ENCODE measurements at regions not wholly inside any gene's neighbourhood (a gene's known extent, or its start where the extent isn't known, plus 50 kb on each side); places are given as distances from the start of the nearest gene placed in this dataset.
"Not testable (repeated sequence)": the region's sequence is repeated elsewhere in the genome, so short reads cannot be mapped to it uniquely, and the experiment has no call there.

DNA sequence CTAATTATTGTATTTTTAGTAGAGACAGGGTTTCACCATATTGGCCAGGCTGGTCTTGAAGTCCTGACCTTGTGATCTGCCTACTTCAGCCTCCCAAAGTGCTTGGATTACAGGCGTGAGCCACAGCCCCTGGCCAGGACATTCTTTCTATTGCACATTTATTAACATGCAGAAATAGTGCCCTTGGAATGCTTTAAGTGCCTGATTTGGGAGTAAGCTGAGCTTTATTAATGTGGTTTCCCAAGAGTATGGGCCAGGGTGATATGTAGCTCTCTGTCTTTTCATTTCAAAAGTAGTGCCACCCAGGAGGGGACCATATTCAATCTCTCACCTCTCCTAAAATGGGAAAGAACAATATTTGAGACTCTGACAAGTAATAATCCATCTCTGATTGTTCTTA, 970.7 kb downstream of the KCNMA1 start:
- no peak for DNase-seq

DNA sequence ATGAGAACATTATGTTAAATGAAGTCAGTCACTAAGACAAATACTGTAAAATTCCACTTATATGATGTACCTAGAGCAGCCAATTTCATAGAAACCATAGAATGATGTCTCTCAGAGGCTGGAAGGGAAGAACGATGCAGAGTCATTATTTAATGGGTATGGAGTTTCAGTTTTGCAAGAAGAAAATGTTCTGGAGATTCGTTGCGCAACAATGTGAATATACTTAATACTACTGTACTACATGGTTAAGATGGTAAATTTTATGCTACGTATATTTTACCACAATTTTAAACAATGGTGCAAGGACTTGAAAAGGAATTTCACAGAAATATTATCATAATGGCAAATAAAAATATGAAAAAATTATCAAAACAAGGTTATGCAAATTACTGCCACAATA, 972.6 kb downstream of the KCNMA1 start:
- no peak for DNase-seq

DNA sequence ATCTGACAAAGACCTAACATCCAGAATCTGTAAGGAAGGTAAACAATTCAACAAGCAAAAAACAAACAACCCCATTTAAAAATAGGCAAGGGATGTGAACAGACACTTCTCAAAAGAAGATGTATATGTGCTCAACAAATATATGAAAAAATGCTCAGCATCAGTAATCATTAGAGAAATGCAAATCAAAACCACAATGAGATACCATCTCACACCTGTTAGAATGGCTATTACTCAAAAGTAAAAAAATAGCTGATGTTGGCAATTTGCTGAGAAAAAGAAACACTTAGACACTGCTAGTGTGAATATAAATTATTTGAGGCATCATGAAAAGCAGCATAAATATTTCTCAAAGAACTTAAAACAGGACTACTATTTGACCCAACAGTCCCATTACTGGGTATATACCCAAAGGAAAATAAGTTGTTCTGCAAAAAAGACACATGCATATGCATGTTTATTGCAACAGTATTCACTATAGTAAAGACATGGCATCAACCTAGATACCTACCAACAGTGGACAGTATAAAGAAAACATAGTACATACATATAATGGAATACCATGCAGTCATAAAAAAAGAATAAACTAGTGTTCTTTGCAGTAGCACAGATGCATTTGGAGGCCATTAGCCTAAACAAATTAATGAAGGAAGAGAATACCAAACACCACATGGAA, 980.1 kb downstream of the KCNMA1 start:
- no peak for DNase-seq

DNA sequence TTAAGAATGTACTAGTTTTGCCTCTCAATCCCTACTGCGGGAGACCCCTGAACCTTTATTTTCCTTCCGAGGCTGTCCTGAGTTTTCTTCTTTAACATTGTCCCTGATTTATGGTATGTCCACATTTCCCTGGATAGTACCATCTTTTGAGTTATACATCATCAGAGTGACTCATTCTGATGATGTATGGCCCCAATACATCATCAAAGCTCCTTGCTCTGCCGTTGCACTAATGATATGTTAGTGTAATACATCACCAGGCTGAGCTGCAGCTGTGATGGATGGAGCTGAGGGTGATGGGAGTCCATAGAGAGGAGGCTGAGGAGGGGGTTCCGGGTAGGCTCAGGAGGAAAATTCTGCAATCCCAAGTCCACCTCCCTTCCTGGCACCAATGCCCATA, 986.5 kb downstream of the KCNMA1 start:
- DNase-seq: no peak

DNA sequence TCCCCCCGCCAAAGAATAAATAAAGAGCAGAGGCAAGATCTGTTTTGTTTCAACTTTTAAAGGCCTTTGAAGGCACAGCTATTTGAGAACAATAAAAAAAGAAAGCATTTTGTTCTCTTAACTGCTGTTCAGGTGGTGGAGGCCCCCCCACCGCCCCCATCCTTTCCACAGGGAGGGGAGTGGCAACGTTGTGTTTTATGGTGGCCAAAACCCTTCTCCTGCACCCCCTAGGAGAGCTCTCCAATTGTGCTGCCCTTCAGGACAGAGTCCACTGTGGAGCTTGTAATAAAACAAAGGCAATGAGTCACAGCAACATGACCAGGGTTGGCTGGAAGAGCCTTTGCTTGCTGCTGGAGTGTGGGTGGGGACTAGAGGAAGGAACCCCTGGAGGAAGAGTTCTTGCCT, 987.9 kb downstream of the KCNMA1 start:
- DNase-seq: no peak

DNA sequence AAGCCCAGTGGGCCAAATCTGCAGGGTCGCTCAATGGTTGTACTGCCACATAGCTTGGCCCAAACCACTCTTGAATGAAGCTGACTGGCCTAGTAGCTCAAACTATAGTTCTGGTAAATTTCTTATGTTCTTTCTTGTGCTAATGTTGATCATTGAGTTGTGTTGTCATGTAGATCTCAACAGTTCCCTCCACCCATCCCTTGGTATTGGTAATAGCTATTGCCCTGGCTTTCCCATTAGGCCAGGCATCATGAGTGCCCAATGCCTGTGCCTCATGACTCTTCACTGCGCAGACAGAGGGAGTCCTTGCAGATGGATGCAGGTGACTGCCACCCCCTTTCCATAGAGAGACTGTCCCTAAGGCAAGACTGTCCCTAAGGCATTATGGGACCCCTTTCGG, 988.4 kb downstream of the KCNMA1 start:
- DNase-seq: no peak

DNA sequence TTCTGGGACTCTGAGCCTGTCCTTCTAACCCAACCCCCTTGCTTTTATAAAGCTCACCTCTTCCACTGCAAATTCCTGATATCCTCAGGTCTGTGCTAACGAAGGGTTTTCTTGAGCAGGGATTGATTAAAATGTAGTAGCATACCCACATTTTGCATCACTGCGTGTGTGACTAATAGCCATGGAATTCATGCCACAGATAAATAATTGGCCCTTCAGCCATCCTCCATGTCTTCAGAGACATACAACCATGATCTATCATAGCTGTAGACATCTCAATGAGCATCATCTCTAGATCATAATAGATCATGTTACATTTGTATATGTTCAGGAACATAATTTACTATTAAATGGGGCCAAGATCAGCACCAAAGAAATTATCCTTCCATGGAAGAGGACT, 990.3 kb downstream of the KCNMA1 start:
- DNase-seq: no peak

DNA sequence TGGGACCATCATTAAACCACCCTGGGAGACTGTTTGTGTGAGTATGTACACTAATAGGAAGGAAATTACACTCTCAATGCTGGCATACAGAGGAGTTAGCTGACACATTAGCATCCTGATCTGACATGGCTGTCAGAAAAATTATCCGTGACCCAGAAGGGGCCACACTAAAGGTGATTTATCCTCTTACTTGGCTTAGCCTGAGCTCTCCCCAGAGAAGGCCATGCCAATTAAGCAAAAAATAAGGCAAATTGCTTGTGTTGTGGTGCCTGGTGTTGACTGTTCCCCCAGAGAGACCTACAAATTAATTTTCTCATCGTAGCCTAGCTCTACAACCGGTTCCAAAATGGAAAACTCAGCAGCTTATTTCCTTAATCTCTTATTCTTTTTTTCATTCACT, 992.3 kb downstream of the KCNMA1 start:
- DNase-seq: no peak

DNA sequence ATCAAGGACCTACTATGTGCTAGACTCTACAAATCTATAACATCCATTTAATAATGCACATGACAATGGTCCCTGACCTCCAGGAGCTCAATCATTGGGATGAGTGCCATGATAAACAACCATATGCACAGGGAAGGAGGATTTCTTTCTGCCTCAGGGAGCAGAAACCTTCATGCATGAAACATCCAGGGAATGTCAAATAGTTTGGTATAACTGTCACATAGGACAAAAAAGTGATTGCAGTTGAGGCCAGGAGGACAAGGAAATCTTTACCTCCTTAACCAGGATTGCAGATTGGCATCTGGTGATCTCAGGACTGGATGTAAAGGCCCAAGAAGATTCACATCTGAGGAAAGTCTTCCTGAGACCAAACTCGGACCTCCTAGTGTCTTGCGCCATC, 993.1 kb downstream of the KCNMA1 start:
- DNase-seq: no peak

DNA sequence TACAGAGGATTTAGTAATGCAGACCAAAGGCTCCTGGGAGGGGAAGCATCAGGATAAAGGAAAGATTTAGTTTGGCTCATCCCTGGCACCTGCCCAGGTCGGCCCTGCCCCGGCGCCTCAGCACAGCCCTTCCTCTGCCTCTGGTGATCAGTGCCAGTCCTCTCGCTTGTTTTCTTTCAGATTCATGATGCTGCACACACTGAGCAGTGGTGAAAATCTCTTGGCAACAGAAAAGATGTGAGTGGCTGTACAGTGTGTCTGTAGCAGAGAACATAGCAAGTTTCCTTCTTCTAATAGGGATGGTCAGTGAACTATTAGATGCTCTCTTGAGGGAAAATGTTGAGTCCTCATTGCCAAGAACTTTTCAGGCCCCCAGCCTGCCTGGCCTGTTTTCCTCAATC, 994.1 kb downstream of the KCNMA1 start:
- DNase-seq: no peak

DNA sequence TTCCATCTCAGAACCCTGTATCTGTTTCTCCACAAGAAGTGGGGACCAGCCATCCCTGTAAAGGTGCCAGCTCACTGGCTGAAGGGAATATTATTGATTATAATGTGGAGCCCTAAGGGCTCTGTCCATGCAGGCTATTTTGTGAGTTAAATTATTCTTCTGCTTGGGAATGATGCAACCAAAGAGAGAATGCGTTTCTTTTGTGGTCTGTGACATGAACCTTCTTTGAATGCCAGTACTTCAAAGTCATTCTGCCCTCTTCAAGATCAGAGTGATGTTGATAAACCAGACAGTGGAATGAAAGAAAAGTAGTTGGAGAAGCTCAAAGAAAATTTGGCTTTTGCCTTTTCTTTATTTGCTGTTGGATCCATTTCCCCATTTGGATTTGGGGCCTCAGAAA, 995.2 kb downstream of the KCNMA1 start:
- no peak for DNase-seq

DNA sequence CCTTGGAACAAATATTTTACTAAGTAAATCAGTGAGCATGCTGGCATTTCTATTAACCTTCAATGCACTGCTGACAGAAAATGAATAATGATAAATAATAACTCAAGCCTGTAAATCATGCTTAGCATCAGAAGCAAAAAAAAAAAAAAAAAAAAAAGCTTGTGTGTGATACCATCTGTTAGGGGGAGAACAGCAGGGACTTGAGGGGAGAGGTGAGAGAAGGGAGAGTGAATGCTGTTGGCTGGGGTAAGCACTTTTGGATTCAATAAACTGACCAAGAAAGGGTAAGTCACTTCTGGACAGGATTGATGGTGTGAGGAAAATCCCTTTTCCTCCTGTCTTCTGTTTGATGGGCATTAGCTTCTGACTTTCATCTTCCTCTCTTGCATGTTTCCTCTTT, 996.4 kb downstream of the KCNMA1 start:
- DNase-seq: no peak

DNA sequence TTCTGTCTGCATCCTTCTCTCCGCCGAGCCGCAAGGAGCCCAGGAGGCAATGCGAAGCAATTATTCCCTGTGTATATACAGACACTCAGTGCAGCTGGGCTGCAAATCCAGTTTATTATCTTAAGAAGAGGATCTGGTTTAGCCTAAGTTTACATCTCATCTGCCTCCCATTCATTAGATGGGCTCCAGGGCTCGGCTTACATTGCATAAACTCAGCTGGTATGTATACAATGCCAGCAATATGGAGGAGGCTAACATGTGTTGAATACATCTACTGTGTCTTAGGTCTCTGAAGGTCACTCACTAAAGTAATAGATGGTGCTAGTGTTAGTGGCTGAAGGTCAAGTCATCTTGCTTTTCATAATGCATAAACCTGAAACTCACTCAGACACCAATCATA, 996.8 kb downstream of the KCNMA1 start:
- no peak for DNase-seq

DNA sequence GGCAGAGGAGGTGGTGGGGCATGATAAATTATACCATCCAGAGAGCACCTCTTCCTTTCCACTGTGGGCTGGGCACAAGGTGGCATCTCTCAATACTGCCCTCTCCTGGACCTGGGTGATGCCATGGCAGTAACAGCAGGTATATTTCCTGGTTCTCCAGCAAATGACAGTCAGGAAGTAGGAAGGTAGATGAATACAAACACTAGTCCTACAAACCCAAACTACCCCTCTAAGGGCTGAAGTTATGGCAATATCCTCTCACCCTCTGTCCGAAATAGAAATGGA, 1004.9 kb downstream of the KCNMA1 start:
- no peak for DNase-seq

DNA sequence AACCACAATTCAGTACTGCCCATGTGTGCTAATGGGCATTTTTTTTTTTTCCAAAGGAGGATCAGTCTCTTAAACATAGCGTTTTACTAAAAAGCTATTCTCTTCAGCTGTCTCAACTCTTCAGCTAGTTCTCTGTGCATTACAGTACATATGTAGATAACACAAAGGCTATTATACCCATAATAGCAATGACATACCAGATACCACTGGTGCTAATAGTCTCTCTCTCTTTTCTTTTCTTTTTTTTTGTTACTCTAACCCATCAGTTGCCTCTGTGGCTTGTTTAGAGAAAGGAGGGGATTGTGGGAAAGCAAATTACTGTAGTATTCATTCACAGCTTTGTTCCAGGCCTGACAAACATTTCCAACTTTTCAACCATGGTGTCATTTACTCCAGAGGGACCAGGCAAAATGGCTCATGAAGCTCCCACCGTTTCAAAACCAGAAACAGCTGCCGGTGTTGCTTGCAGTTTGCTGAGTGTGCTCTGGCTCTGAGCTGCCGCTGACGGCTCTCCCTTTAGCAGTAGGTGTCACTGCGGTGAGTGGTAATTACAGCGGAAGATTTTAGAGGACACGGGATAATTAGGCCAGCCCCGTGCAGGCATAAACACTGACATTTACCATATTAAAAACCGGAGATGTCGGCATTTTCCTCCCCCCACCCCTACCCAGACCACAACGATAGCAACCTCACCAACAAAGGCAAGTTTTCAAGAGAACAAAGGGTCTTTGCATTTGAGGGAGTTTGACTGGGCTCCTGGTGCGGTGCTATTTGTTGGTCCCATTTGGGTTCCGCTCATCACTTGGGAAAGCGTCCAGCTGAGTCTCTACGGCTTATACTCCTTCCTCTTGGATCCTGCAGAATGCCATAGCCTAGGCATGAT, 1005.5 kb downstream of the KCNMA1 start:
- DNase-seq: no peak

DNA sequence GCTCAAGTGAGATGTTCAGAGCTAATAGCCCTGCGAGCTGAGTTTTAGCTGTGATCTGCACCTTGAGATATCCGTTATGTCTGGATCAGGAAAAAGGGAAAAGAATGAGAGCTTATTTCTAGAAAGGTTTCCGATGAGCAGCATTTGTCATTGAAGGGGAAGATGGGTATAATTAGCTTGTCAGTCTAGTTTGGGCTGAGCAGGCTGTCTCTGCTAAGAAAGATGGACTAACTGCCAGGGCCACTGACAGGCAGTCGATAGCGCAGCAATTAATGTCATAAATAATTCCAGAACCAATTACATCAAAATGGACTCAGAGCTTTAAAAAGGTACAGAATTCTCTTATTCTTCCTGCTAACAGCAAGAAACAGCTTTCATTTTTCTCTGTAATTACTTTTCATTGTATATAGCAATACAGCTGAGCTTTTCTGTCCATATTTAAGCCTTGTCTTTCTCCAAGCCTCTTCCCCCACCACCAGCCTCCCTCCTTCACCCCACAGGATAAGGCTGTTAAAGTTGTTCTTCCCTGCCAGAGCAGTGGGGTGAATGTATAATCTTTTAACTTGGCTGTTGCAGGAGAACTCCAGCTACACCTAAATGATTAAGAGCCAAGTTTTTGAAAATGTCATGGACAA, 1006.5 kb downstream of the KCNMA1 start:
- no peak for DNase-seq

DNA sequence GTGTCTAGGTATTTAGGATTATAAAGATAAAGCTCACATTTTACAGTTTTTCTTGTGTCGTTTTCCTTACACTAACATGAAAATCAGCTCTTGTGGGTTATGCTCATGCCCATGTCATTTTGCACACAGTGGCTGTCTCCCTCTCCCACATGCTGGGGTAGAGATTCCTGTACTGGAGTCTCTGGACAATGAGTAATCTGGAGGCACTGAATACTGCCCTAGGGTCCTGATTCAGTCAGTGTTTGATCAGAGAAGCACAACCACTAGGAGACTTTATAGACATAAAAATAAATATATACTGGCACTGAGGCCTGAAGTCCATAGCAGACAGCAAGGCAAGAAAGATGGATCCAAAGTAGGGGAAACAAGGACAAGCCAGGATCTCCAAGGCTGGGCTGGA, 1008.8 kb downstream of the KCNMA1 start:
- no peak for DNase-seq

DNA sequence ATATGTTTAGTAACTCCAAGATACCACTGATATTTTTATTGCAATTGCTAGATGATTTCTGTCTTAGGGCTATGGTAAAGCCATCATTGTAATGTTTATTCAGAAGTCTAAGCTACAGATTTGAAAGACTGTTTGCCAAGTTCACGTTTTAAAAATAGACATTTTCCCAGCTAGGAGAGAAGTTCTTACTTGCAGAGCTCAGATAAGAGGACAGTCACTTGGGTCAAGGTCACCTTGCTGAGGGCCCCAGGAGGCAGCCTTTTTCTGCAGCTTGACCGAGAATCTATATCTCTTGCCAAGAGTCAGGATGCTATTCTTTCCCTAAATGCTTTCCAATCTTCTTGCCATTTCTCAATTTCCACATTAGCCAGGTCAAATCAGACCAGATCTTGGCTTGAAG, 1011.2 kb downstream of the KCNMA1 start:
- no peak for DNase-seq

DNA sequence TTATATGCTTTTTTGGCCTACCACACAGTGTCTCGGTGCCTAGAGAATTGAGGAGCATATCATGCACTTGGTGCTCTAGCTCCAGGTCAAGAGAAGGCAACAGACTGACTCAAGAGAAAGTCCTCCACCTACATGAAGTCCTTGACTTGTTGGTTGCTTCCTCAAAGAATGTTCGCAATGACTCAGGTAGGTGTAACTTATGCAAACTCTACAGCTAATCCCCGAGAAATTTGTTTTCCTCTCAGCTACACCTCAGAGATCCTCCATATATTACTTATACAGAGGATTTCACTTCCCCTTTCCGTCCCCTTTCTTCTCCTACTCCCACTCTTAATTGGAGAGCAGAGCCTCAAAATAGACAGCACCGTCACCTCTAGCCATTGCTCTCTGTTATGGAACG, 1013.1 kb downstream of the KCNMA1 start:
- DNase-seq: no peak

DNA sequence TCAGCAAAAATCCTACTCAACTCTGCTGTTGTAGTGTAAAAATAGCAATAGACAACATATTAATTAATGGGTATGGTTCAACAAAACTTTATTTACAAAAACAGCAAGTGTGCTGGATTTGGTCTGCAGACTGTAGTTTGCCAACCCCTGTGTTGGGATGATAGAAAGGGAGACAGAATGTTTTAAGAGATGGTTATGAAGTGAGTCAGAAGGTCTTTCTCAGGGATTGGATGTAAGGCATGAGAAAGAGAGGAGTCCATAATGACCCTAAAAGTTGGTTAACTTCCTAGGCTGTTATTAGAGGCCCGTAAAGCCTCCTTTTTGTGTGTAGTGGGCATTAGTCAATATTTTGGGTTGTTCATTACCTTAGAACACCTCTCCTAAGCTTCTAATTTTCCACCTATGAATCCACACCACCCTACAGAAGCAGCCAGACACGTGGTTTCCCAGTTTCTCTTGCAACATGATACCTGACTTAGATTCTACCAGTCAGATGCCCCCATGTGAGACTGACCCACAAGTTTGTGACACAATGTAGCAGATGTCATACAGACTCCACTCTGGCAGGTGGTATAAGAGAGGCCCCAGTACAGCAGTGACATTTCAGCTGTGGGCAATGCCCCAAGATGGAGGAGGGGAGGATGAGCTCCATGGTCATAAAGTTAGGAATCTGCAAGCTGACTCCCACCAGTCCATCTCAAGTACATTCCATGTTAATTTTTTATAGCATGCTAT, 1015.6 kb downstream of the KCNMA1 start:
- no peak for DNase-seq

DNA sequence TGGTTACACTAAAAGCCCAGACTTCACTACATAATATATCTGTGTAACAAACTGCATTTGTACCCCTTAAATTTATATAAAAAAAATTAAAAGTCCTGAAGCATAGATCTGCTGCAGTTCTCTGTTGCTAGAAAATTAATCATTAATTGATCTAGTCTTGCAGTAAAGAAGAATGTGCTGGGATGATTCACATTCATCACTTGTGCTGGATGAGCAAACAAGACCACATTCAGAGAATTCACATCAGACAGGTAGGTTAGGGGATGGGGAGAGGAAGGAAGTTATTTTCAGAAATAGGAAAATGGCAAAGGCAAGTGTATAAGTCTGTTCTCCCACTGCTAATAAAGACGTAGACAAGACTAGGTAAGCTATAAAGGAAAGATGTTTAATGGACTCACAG, 1019.0 kb downstream of the KCNMA1 start:
- DNase-seq: no peak

DNA sequence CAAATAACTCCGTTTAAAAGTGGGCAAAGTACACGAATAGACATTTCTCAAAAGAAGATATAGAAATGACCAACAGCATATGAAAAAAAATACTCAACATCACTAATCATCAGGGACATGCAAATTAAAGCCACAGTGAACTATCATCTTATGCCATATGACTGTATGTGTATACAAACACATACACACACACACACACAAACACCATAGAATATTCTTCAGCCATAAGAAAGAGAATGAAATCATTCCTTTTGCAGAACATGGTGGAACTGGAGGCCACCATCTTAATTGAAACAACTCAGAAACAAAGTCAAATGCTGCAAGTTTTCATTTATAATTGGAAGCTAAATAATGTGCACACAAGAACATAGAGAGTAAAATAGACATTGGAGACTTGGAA, 1019.4 kb downstream of the KCNMA1 start:
- no peak for DNase-seq

DNA sequence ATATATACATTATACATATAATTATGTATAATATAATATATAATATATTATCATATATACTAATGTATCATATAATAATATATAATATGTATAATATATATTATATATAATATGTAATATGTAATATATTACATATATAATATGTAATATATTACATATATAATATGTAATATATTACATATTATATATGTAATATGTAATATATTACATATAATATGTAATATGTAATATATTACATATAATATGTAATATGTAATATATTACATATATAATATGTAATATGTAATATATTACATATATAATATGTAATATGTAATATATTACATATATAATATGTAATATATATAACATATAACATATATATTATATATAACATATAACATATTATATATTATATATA, 1020.9 kb downstream of the KCNMA1 start:
- DNase-seq: not testable (repeated sequence)

Data from renal pelvis (tissue), 1 donor.